NCI-H2196 treated with DMSO at 0.1 percent for 48 hours (cell line): ENCODE measurements at regions not wholly inside any gene's neighbourhood (a gene's known extent, or its start where the extent isn't known, plus 50 kb on each side); places are given as distances from the start of the nearest gene placed in this dataset.
"Not testable (repeated sequence)": the region's sequence is repeated elsewhere in the genome, so short reads cannot be mapped to it uniquely, and the experiment has no call there.

Source experiments
- DNase-seq: peaks from one replicate; lab custom pipeline; 2025; ENCODE audit not compliant: unreplicated experiment; lab: John Stamatoyannopoulos, UW

DNA sequence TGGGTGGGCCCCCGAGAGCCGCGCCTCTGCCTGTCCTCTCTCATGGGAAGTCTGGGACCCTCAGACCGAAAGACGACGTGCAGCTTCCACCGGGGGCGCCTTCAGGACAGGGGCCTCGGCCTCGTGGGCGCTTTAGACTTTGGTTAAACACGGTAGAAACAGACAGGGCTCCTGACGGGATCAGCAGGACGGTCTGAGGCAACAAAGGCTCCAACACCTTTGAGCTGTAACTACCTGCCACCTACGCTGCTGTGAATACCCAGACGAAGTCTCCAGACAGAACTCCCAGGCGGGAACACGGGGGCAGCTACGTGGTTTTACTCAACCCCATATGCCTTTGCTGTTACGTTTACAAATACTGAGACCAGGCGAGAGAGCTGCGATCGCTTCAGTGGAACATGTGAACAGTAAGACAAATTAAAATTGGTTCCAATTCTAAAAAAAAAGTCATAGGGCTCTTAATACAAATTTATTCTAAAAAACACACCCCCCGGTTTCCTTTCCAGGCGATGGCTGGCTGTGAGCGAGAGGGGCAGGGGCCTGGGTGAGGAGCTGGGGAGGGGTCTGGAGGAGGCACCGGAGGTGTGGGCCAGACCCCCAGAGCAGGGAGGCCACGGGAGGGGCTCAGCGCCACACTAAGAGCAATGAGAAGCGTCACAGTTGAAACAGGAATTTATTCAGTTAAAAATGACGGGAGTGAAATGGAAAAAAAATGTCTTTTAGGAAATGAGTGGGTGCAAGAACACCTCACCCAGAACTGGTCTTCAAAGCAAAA, 453.2 kb downstream of the QKI start:
- DNase-seq = no peak

DNA sequence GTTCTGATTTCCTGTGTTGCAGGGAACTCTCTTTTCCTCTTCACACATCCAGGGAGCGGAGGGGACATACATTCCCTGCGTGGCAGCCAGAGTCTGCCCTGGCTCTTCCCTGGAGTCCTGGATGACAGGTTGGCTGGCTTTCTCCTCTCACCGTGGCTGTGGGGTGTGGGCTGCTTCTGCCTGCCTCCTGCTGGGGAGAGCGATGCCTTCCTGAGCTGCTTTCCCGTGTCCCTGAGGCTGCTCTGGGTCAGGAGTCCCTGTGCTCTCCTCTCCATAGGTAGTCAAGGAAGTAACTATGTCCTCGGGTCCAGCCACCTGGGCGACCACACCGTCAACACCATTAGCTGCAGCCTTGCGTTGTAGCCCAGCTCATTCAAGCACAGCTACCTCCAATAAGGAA, 451.7 kb downstream of the QKI start:
- DNase-seq = no peak

DNA sequence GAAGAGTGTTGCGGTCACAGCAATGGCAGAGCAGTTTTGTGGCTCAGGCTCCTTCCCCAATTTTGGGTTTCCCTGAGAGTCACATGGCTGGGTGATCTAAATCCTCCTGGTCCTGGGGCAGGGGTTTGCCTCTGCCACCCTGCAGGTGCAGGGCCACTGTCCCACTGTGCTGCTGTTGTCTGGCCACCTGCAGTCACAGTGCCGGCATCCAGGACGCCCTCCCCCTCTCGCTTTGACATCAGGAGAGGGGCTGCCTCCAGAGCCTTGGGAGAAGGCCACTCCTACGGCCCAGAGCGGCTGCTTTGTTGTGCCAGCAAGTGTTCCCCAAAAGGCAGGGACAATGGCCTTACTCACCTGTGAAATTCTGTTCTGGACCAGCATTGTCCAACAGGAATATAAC, 449.0 kb downstream of the QKI start:
- DNase-seq = no peak

DNA sequence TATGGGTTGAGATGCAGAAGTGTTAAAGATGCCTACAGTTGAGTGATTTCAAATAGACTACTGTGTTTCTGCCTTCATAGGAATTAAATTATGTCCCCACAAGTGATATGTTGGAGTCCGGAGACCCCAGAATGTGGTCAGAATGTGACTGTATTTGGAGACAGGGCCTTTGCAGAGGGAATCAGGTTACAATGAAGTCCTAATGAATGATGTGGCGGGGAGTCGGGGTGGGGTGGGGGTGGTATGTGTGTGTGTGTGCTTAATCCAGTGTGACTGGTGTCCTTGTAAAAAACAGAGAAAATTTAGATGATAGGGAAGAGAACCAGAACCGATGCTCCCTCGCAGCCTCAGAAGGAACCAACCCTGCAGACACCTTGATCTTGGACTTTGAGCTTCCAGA, 448.2 kb downstream of the QKI start:
- no peak for DNase-seq

DNA sequence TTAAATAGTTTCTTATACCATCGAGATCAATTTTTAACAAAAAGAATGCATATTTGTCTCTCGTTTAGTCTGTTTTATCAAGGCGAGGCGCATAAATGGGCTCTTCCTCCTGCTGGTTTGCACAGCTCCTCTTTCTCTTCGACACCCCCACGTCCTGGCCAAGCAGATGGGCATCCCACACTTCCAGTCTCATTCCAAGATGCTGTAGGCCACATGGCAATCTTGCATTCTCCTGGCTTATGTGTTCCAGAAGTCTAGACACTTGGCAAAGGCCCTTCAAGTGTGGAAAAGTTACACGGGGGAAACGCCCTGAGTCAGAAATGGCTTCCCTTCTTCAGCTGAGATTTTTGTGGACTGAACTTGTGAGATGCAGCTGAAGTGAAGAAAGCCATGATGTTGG, 447.1 kb downstream of the QKI start:
- no peak for DNase-seq

DNA sequence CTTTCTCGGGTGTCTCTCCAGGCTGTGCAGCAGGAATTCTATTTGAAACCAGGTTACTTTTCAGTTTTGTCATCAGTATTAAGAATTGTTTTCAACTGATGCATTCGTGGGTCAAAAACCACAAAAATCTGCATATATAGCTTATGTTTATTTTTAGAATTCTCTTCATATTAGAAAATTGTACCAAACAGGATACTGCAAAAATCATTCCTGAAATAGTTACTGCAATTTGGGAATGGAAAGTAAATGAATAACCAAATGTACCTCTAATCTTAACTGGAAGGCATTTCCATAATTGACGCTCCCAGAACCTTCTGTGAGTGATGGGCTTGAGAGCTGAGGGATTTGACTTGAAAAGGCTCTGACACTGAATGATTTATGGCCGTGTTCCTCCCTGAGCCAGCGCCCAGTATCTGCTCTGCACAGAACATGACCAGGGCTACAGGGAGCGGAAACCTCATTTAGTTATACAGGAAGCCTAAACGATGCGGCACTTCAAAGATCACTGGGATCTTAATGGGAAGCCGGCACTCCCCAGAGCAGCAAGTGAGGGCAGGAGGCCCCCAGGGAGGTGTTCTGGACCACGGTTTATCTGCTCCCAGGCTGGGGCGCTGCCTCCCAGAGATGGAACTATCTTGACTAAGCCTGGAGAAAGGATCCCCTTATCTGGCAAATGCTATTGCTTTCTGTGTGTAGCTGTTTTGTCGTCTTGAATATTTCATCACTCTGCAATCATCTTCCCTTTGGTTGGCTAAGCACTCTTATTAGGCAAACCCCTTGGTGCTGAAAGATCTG, 446.0 kb downstream of the QKI start:
- DNase-seq = no peak

DNA sequence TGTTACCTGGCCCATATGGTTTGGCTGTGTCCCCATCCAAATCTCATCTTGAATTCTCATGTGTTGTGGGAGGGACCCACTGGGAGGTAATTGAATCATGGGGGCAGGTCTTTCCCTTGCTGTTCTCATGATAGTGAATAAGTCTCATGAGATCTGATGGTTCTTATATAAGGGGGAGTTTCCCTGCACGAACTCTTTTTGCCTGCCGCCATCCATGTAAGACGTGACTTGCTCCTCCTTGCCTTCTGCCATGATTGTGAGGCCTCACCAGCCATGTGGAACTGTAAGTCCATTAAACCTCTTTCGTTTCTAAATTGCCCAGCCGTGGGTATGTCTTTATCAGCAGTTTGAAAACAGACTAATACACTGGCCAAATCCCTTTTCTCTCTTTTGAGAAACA, 444.4 kb downstream of the QKI start:
- DNase-seq = not testable (repeated sequence)

DNA sequence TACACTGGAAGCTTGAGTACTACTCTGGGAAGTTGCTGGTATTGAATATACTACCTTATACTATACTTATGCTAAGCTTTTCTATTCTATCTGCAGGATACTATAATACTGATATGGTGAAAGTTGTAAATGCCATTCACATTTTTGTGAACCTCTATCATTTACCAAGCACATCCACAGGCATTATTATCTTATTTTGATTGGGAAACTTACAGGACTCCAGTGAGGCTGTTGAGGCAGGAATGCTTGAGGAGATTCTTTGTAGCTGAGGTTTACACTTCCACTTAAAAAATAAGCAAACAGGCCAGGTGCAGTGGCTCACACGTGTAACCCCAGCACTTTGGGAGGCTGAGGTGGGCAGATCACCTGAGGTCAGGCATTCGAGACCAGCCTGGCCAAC, 442.9 kb downstream of the QKI start:
- DNase-seq = no peak

DNA sequence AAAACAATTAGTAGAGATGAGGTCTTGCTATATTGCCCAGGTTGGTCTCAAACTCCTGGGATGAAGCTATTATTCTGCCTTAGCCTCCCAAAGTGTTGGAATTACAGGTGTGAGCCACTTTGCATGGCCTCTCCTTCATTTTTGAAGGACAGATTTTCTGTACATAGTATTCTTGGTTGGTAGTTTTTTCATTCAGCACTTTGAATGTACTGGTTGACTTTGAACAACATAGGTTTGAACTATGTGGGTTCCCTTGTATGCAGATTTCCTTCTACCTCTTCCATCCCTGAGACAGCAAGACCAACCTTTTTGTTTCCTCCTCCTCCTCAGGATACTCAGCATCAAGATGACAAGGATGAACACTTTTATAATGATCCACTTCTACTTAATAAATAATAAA, 436.4 kb downstream of the QKI start:
- no peak for DNase-seq

DNA sequence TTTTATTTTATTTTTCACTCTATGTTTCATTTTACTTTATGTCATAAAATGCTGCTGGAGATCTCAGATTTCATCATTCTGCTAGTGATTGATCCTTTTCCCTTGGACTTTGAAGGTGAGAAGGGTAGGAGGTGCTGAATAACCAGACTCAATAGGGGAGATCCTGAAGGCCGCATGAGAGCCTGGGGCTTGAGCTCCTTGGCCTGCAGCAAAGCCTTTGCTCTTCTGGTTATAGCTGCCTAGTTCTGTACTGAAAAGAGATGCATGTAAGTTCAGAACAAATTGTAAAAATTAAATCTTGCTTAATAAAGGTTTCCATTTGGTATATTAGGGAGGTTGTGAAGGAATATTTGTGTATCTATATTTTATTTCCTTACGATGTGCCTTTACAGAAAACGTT, 430.2 kb downstream of the QKI start:
- DNase-seq = no peak

DNA sequence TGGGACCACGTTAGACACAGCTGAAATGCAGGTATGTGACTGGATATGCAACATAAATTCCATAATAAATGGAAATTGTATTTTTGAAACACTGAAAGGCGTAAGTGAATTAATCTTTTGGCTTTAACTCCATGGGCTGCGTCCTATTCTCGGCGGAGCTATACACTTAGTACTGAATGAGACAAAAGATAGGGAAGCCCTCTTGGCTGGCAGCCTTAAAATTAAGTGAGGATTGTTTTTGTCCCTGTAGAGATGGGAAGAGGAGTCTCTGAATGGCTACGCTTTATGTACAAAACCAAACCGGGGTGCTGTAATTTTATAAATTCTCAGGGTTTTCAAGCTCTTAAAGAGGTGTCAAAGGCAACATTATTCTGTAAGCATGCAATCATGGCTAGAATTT, 429.8 kb downstream of the QKI start:
- no peak for DNase-seq

DNA sequence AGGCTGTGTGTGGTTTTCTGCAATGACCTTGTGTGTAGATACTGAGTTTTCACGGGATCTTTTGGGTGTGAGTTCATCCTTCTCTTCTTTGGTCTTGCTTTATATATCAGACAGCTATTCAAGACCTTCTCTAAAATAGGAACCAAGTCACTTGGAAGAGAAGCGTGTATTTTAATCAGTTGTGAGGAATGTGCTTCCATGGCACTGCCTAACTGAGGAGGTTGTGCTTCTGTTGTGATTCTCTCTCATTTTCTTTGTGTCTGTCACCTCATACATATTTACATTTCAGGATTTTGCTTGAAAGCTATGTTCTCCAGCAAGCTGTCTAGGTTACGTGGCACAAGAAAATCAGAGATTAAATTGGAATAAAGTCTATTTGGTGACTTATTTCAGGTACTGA, 428.7 kb downstream of the QKI start:
- DNase-seq = no peak

DNA sequence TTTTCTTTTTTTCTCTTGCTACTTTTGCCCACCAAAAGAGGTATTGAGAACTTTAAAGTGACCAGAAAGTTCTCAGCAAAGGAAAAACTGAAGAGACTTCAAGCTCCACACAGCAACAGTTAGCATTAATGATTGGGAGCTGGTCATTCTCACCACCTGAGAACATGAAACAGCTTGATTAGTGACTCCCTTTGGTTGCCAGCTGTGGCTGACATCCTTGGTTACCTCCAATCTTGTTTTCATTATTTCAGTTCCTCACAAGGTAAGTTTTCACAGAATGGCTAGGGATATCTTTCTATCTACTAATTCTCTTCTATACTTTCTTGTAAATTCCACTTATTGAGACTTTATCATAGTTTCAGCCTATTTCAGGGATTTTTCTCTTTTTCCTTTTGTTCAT, 427.9 kb downstream of the QKI start:
- no peak for DNase-seq

DNA sequence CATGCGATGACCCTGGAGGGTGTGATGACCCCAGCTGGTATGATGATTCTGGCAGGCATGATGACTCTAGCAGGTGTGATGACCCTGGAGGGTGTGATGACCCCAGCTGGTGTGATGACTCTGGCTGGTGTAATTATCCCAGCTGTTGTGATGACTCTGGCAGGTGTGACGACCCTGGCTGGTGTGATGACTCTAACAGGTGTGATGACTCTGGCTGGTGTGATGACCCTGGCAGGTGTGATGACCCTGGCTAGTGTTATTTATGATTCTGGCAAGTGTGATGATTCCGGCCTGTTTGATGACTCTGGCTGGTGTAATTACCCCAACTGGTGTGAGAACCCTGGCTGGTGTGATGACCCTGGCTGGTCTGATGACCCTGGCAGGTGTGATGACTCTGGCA, 427.2 kb downstream of the QKI start:
- DNase-seq = no peak

DNA sequence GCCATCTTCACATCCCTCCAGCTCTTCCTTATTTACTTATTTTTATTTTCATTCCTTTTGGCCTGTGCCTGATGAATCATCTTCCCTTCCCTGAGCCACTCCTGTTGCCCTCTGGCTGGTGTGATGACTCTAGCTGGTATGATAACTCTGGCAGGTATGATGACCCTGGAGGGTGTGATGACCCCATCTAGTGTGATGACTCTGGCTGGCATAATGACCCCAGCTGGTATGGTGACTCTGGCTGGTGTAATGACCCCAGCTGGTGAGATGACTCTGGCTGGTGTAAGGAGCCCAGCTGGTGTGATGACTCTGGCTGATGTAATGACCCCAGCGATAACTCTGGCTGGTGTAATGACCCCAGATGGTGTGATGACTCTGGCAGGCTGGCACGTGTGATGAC, 426.8 kb downstream of the QKI start:
- DNase-seq = no peak

DNA sequence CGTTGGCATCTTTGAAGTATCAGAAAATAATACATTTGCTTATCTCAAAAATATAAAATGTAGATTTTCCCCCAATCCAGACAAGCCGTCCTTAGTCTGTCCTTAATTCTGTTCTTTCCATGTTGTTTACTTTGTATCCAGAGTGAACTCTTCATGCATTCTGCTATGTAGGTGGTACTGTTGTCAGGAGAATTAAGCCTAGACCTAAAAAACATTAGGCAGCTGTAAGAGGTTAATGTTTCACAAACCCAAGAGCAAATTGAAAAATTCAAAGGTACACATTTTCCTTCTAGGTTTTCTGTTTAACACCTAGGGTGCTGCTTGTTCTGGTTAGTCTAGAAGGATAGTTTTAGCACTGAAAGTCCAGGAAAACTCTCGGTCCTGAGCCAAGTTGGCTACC, 426.4 kb downstream of the QKI start:
- DNase-seq = no peak

DNA sequence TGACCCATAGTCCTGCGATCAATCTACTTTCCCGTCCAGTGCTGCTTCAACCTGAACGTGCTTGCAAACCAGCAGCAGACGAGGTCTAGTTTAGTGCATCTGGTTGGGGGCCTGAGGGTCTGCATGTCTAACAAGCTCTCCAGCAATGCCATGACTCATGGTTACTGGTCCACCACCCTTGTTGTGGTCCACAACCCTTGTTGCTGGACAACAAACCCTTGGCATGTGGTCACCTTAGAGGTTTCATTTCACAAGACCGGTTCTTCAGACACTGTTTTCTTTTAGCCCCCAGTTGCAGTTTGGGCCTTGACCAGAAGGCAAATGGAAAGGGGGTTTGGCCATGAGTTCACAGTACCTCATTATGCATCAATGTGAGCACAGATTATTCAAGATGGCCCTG, 424.8 kb downstream of the QKI start:
- no peak for DNase-seq

DNA sequence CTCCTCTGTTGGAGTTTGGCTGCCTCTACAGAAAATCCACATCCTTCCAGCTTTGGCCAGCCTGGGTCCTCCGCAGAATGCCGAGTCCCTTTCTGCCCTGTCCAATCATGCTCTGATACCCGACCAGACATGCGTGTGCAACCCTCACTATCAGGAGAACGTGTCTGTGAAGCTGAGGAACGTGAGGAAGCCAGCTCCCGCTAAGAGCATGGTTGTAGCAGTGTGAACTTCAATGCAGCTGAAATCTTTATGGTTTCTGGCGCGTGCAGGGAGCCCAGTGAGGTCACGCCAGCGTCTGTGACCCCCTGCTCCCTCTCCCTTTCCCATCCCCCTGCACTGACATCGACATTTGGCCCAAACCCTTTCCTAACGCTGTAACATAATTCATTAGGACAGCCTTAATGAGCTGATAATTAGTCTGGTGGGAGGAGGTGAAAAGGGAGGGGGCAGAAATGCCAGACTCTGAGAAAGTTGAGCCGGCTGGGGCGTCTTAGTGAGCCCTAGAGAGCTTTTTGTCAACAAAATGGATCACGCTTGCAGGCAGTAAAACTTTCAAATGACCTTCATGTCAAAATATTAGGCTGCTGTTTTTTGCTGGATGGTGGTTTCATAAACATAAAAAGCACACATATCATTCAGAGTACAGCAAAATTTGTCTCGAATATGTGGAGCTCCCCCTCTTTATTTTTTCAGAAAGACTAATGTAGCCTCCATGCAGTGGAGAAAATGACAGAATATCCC, 423.3 kb downstream of the QKI start:
- DNase-seq = no peak

DNA sequence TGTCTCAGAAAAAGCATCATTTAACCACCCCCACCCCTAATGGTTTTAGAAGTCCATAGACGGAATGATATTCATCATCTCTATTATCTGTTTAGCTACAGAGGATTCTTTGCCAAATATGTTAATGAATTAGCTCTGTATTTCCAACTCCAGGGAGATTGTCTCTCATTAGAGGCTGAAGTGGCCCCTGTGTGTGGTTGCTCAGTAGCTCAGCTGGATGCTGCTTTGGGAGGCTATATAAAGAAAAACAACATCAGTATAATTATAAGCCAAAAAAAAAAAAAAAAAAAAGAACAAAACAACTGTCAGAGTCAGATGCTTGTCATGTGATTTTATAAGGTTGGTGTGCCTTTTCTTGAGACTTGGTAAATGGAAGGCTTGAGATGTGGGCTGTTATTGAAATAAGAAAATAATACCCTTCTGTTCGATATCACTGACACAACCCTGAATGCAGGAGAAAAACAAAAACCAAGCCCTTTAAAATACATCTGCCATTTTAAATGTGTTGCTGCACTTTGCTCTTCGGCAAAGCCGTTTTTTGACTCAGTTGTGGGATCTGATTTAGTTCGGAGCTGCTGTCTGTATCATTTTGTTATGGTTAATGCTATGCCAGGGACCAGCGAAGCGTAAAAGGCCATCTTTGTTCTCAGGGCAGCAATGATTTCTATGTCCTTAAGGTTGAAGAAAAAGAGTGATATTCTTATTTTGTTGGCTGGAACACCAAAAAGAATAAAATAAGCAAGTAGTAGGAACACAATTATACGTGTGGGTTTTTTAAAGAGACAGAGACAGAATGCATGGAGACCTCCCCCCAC, 422.6 kb downstream of the QKI start:
- DNase-seq = no peak

DNA sequence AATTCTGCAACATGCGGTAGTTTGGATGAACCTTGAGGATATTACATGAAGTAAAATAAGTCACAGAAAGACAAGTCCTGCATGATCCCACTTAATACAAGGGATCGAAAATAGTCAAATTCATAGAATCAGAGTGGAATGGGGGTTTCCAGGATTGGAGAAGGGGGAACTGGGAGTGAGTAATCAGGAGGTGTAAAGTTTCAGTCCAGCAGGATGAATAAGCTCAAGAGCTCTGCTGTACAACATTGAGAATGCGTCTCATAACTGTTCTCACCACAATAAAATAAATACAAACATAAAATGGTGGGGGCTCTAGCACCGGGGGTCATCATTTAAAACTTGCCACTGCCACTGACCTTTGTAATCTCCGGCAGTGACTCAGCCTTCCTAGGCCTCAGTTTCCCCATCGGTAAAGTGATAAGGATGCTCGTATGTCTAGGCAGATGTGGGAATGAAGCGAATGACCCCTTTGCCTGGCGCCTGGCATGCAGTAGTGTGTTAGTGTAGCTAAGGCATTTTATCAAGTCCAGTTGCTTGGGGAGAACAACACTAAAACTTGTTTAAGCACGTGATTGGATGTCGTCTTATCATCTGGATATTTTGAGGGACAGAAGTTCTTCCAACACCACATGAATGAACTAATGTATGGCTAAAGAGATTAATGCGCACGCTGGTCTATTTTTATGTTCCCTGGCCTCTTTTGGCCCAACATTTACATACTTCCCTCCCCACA, 421.1 kb downstream of the QKI start:
- DNase-seq = no peak
